ENCODE measurements at regions not wholly inside any gene's neighbourhood (a gene's known extent, or its start where the extent isn't known, plus 50 kb on each side); places are given as distances from the start of the nearest gene placed in this dataset.

- FAIRE-seq (no peak), DNase-seq (ENCODE audit: insufficient read length, low spot score) (no peak)
- no peak for TF ChIP-seq CTCF (IDR thresholded peaks at IDR 0.05; ENCODE audit: insufficient read depth, missing control alignments)
Measured at GRCh38 chr15:35168464-35168863, 83.4 kb upstream of the NANOGP8 start.

GRCh38 chr15:35167675-35168074 is 82.6 kb upstream of the NANOGP8 start:
- FAIRE-seq (no peak), DNase-seq (ENCODE audit: insufficient read length, low spot score) (no peak)
- TF ChIP-seq CTCF (IDR thresholded peaks at IDR 0.05; ENCODE audit: insufficient read depth, missing control alignments), result no peak

GRCh38 chr15:35166730-35167359 is 81.8 kb upstream of the NANOGP8 start:
- no peak for DNase-seq (ENCODE audit: insufficient read length, low spot score)
- FAIRE-seq, result no peak
- TF ChIP-seq CTCF (IDR thresholded peaks at IDR 0.05; ENCODE audit: insufficient read depth, missing control alignments), result no peak

- DNase-seq (ENCODE audit: insufficient read length, low spot score), result no peak
- no peak for FAIRE-seq
- no peak for TF ChIP-seq CTCF (IDR thresholded peaks at IDR 0.05; ENCODE audit: insufficient read depth, missing control alignments)
Measured at GRCh38 chr15:35161694-35162093, 76.6 kb upstream of the NANOGP8 start.

- TF ChIP-seq CTCF (IDR thresholded peaks at IDR 0.05; ENCODE audit: insufficient read depth, missing control alignments), result no peak
- DNase-seq (ENCODE audit: insufficient read length, low spot score), result no peak
- FAIRE-seq, result no peak
Measured at GRCh38 chr15:35159170-35159569, 74.1 kb upstream of the NANOGP8 start.

GRCh38 chr15:35151782-35152181 is 66.7 kb upstream of the NANOGP8 start:
- TF ChIP-seq CTCF (IDR thresholded peaks at IDR 0.05; ENCODE audit: insufficient read depth, missing control alignments), result no peak
- no peak for FAIRE-seq
- no peak for DNase-seq (ENCODE audit: insufficient read length, low spot score)

GRCh38 chr15:35151381-35151780 is 66.3 kb upstream of the NANOGP8 start:
- FAIRE-seq (no peak), DNase-seq (ENCODE audit: insufficient read length, low spot score) (no peak)
- no peak for TF ChIP-seq CTCF (IDR thresholded peaks at IDR 0.05; ENCODE audit: insufficient read depth, missing control alignments)
